Adrenal gland (tissue), 9 donors: ENCODE measurements at regions not wholly inside any gene's neighbourhood (a gene's known extent, or its start where the extent isn't known, plus 50 kb on each side); places are given as distances from the start of the nearest gene placed in this dataset.

ENCODE experiments used
- DNase-seq, 7 donors: peaks; one replicate each; pipeline ENCODE4 v3.0.0-alpha.2; 2019 to 2020
- H3K27ac ChIP-seq, 5 donors: fragments of 200-600 bp; sonication (generic) in 4 of 5; 1 replicate in 3 of 5; 2 replicates in 2 of 5; pipeline versions ENCODE4 v1.5.1 to v1.8.0; 2016 to 2020; ENCODE audit warnings: mild to moderate bottlenecking in 1 of 5
- H3K27me3 ChIP-seq: fragments of 200-600 bp; 2 replicates; pipeline ENCODE4 v1.8.0; 2021
- H3K36me3 ChIP-seq, 2 donors: fragments of 200-600 bp; replicated peaks in 1 of 2; 1 replicate in 1 of 2; 2 replicates in 1 of 2; pipeline versions ENCODE4 v1.5.1 to v1.8.0; 2018 to 2022
- H3K4me1 ChIP-seq, 2 donors: fragments of 200-600 bp; replicated peaks in 1 of 2; 1 replicate in 1 of 2; 2 replicates in 1 of 2; pipeline versions ENCODE4 v1.5.1 to v1.8.0; 2018 to 2021
- H3K4me3 ChIP-seq, 4 donors: fragments of 200-600 bp; sonication (generic) in 3 of 4; one replicate each; pipeline ENCODE4 v1.5.1; 2016 to 2018
- H3K9me3 ChIP-seq, 3 donors: fragments of 200-600 bp; sonication (generic) in 1 of 3; replicated peaks in 1 of 3; 1 replicate in 2 of 3; 2 replicates in 1 of 3; pipeline versions ENCODE4 v1.5.1 to v1.8.0; 2016 to 2021
- POLR2A ChIP-seq, 2 donors: fragments of 450-650 bp; IDR thresholded peaks; one replicate each; pipeline ENCODE4 v1.6.1; 2017; ENCODE audit warnings: antibody characterized with exemption in 2 of 2, mild to moderate bottlenecking in 2 of 2, moderate library complexity in 1 of 2
- WGBS, 4 donors: extraction: QIAGEN DNeasy Blood & Tissue Kit in 2 of 4; methylation state at CpG; one replicate each; pipeline versions ENCODE4 v1.1.5 to v1.1.7; 2013 to 2017; 5-methylcytosine and 5-hydroxymethylcytosine counted together
- intact Hi-C, 2 donors: fragments of 100-400 bp; cut with DNase I; formaldehyde crosslinking; loops; one replicate each; pipeline versions ENCODE4 v1.14.1 to v1.15.0; 2022 to 2023
- TF ChIP-seq, protein P1 (sequence below), 6 experiments: fragments of 450-650 bp in 4 of 6; fragments of 200-600 bp in 2 of 6; sonication (generic) in 1 of 6; IDR thresholded peaks; 1 replicate in 5 of 6; 2 replicates in 1 of 6; pipeline versions ENCODE4 v1.5.1 to v1.8.0; 2016 to 2021; ENCODE audit warnings: antibody characterized with exemption in 6 of 6, mild to moderate bottlenecking in 2 of 6, moderate library complexity in 1 of 6
- donor health status: healthy with polysubstance abuse.
- donor health status: Bipolar disorder and iron deficiency.
- donor health status: DM: yes; HTN: yes; CAD: no.
- donor health status: DM: no; HTN: no; CAD: no.
- donor health status: DM: no; HTN: no; CAD: no.

DNA sequence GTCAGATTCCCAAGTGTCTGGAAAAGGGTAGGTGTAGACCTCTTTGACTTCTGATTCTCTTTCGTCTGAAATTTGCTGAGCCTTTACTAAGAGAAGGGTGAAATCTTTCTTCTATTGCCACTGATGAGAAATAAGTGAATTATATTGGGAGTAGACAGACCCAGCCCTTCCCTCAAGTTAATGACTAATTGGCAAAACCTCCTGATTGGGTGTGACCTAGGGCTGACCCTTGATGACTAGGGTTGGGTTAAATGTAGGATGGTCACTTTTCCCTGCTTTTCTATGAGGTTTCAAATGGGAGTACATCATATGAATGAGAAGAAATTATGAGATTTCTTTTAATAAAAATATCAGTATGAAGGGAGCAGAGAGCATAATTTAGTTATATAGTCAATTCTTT, 73.4 kb upstream of the C5orf46 start:
- no peak overlapping the region for H3K4me3 ChIP-seq
- H3K36me3 ChIP-seq: no peaks in the 10 kb centered on the region
- no peaks in the 10 kb centered on the region for H3K9me3 ChIP-seq
- no peak overlapping the region for H3K27ac ChIP-seq
- H3K4me1 ChIP-seq: no peaks in the 10 kb centered on the region
- DNase-seq: no peak
- 85 to 91% (median 89%) methylated on average over 1 of the region's 1 CpG for whole genome bisulfite sequencing, 4 donors
- no peaks in the 10 kb centered on the region for H3K27me3 ChIP-seq
- TF ChIP-seq, protein P1, sequence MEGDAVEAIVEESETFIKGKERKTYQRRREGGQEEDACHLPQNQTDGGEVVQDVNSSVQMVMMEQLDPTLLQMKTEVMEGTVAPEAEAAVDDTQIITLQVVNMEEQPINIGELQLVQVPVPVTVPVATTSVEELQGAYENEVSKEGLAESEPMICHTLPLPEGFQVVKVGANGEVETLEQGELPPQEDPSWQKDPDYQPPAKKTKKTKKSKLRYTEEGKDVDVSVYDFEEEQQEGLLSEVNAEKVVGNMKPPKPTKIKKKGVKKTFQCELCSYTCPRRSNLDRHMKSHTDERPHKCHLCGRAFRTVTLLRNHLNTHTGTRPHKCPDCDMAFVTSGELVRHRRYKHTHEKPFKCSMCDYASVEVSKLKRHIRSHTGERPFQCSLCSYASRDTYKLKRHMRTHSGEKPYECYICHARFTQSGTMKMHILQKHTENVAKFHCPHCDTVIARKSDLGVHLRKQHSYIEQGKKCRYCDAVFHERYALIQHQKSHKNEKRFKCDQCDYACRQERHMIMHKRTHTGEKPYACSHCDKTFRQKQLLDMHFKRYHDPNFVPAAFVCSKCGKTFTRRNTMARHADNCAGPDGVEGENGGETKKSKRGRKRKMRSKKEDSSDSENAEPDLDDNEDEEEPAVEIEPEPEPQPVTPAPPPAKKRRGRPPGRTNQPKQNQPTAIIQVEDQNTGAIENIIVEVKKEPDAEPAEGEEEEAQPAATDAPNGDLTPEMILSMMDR (IDR thresholded peaks at IDR 0.05): no peak
- no peak for TF ChIP-seq POLR2A (IDR thresholded peaks at IDR 0.05)
- intact Hi-C loops: no loop called here

DNA sequence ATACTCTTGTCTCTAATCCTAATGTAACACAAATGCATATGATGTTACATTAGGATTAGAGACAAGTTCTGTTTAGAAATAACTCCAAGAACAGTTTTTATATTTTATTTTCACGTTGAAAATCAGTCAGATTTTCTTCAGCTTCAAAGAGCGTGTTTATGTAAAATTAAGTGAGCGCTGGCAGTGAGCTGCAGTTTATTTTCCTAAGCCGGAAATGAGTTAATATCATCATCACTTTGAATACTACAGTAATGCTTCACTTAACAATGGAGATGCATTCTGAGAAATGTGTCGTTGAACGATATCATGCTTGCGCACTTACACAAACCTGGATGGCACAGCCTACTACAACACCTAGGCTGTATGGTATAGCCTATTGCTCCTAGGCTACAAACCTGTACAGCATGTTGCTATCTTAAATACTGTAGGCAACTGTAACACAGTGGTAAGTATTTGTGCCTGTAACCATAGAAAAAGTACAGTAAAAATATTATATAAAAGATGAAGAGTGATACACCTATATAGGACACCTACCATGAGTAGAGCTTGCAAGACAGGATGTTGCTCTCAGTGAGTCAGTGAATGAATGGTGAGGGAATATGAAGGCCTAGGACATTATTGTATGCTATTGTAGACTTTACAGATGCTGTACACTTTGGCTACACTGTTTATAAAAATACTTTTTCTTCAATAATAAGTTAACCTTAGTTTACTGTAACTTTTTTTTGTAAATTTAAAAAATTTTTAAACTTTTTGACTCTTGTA, 65.9 kb upstream of the C5orf46 start:
- Histone ChIP-seq H3K9me3 (no peaks in the 10 kb centered on the region), H3K4me3 (no peak overlapping the region), H3K27ac (no peak overlapping the region), H3K36me3 (no peaks in the 10 kb centered on the region), H3K27me3 (no peaks in the 10 kb centered on the region), H3K4me1 (peaks cover 0 to 17% of the 10 kb centered on the region in 2 donors)
- 91 to 94% (median 92%) methylated on average over 7 of the region's 7 CpGs for WGBS, 4 donors
- no peak for DNase-seq
- TF ChIP-seq, protein P1 (IDR thresholded peaks at IDR 0.05): no peak
- TF ChIP-seq POLR2A (IDR thresholded peaks at IDR 0.05): no peak
- intact Hi-C loops: no loop called here

DNA sequence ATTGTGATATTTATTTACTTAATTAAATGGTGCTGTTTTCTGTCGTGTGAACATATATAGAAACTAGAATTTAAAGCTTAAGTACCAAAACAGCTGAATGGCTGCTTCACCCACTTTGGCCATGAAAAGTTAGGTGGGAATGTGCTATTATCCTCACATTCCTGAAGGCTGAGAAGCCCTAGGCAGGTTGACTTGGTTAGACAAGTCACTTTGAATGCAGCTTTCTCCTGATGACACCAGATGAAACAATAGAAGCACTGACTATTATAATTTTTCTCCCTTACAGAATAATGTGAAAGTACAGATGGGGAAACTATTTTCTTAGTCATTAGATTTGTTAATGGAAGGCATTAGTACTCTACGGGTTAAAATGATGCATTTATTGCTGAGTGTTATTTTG, 65.1 kb upstream of the C5orf46 start:
- H3K9me3 ChIP-seq: no peaks in the 10 kb centered on the region
- peaks cover 0 to 17% of the 10 kb centered on the region in 2 donors for H3K4me1 ChIP-seq
- H3K27me3 ChIP-seq: no peaks in the 10 kb centered on the region
- no peak overlapping the region for H3K4me3 ChIP-seq
- TF ChIP-seq, protein P1 (IDR thresholded peaks at IDR 0.05): no peak
- TF ChIP-seq POLR2A (IDR thresholded peaks at IDR 0.05): no peak
- intact Hi-C loops: no loop called here
- H3K36me3 ChIP-seq: no peaks in the 10 kb centered on the region
- WGBS, 4 donors: 87 to 96% (median 91%) methylated on average over 2 of the region's 2 CpGs
- no peak for DNase-seq
- H3K27ac ChIP-seq: no peak overlapping the region

DNA sequence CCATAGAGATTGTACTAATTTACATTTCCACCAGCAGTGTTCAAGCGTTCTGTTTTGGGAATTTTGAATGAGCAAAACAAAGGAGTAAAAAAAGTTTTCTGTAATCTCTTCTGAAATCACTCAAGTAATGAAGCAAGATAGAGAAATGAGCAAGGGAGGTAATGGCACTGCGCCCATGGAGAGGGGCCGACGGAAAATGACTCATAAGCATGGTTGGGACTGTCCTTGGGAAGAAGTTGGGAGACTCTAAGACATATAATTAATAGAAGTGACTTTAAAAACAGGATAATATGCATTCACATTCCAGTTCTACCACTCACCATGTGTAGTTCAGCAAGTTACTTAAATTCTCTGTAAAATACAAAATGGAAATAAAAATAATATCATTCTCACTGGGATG, 62.5 kb upstream of the C5orf46 start:
- DNase-seq: peak; percentile 64 to 84 (median 80)
- Histone ChIP-seq H3K36me3 (no peaks in the 10 kb centered on the region), H3K9me3 (no peaks in the 10 kb centered on the region), H3K4me3 (no peak overlapping the region), H3K4me1 (peaks cover 0 to 17% of the 10 kb centered on the region in 2 donors), H3K27me3 (peaks cover 4% of the 10 kb centered on the region), H3K27ac (peak overlapping the region in 1 of 5 donors; percentile 24)
- 39 to 52% (median 45%) methylated on average over 4 of the region's 4 CpGs for WGBS, 4 donors
- TF ChIP-seq POLR2A (IDR thresholded peaks at IDR 0.05): no peak
- TF ChIP-seq, protein P1 (IDR thresholded peaks at IDR 0.05): no peak
- intact Hi-C loops: no loop called here
